ENCODE measurements at regions not wholly inside any gene's neighbourhood (a gene's known extent, or its start where the extent isn't known, plus 50 kb on each side); places are given as distances from the start of the nearest gene placed in this dataset.

DNA sequence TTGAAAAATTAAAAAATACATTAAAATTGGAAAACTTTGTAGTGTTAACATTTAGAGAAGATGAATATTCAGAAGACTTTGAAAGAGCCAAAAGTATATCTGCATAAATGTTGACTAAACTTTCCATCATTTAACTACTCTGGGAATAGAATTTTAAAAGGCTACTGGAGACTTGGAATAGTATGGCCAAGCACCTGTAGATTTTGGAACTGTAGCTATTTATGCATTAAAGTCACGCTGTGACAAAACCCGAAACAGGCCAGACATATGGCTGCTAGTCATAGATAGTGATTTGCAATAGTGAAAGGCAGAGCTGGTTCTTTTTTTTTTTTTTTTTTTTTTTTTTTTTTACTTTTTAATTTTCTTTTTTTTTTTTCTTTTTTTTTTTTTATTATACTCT is 396.0 kb downstream of the SOCS6 start:
- TF ChIP-seq, protein P1, sequence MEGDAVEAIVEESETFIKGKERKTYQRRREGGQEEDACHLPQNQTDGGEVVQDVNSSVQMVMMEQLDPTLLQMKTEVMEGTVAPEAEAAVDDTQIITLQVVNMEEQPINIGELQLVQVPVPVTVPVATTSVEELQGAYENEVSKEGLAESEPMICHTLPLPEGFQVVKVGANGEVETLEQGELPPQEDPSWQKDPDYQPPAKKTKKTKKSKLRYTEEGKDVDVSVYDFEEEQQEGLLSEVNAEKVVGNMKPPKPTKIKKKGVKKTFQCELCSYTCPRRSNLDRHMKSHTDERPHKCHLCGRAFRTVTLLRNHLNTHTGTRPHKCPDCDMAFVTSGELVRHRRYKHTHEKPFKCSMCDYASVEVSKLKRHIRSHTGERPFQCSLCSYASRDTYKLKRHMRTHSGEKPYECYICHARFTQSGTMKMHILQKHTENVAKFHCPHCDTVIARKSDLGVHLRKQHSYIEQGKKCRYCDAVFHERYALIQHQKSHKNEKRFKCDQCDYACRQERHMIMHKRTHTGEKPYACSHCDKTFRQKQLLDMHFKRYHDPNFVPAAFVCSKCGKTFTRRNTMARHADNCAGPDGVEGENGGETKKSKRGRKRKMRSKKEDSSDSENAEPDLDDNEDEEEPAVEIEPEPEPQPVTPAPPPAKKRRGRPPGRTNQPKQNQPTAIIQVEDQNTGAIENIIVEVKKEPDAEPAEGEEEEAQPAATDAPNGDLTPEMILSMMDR (IDR thresholded peaks at IDR 0.05; ENCODE audit: low read length, missing control alignments): no peak
- DNase-seq (ENCODE audit: low read depth): no peak
- H3K4me3 ChIP-seq (replicated peaks; ENCODE audit: low read depth, low read length): no peak overlapping the region

DNA sequence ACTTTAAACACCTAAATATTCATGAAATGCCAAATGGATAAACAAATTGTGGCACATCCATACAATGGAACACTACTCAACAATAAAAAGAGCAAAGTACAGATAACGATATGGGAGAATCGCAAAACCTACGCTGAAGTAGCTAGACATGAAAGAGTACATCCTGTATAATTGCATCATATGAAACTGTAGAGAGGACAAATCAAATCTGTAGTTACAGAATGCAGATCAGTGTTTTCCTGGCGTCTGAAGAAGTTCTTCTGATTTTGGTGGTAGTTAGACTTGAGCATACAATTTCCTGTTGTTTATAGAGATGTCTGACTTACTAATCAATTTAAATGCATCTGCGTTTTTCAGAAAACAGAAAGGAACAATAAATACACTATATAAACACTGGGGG is 394.4 kb downstream of the SOCS6 start:
- TF ChIP-seq, protein P1 (IDR thresholded peaks at IDR 0.05; ENCODE audit: low read length, missing control alignments): no peak
- no peak overlapping the region for H3K4me3 ChIP-seq (replicated peaks; ENCODE audit: low read depth, low read length)
- DNase-seq (ENCODE audit: low read depth): no peak

DNA sequence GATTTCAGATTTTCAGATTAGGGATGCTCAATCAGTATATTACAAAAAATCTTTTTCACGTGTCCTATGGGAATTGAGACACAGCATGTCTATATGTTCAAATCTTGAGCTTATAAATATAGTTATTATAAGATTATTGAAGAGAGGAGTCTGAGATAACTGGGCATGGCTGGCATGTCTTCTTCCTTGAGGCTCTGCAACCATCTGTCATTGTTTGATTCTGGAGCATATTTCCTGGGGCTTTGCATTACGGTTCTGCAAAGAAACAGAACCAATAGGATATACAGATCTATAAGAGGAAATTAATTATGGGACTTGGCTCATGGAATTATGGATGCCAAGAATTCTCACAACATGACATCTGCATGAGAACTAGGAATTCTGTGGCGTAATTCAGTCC is 386.1 kb downstream of the SOCS6 start:
- no peak for DNase-seq (ENCODE audit: low read depth)
- TF ChIP-seq, protein P1 (IDR thresholded peaks at IDR 0.05; ENCODE audit: low read length, missing control alignments): no peak
- H3K4me3 ChIP-seq (replicated peaks; ENCODE audit: low read depth, low read length): no peak overlapping the region

DNA sequence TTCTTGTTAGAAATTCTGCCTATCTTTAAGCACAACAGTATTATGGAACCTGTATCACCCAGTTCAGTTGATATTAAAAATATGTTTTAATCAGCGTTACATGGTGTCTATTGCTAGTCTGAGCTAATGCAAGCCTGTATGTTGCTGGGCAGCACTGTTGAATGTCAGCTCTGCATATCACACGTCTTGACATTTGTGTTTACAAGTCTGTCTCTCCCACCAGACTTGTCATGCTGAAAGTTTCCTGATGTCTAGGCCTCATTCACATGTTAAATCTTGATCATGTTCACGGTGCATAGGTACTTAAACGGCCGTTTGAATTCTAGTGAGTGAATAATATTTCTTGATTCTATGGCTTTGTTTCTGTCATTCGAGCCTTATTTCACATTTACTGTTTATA is 385.0 kb downstream of the SOCS6 start:
- no peak overlapping the region for H3K4me3 ChIP-seq (replicated peaks; ENCODE audit: low read depth, low read length)
- DNase-seq (ENCODE audit: low read depth): no peak
- TF ChIP-seq, protein P1 (IDR thresholded peaks at IDR 0.05; ENCODE audit: low read length, missing control alignments): no peak

DNA sequence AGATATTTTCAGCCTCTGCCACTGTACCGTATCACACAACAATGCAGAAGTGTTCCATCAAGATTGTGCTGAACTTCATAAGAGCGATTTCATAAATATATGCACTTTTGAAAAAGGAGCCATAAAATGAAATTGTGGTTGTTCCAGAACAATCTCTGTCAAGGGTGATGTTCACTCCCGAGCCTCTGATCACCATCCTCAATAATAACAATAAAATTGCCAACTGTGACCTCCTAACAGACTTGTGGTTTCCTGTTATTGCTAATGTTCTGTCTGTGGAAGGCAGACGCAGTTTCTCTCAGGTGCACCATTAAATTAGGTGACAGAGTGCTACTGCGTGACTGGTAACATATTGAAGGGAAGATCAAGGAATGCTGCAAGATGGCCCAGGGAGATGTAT is 383.7 kb downstream of the SOCS6 start:
- H3K4me3 ChIP-seq (replicated peaks; ENCODE audit: low read depth, low read length): no peak overlapping the region
- DNase-seq (ENCODE audit: low read depth): no peak
- TF ChIP-seq, protein P1 (IDR thresholded peaks at IDR 0.05; ENCODE audit: low read length, missing control alignments): no peak

DNA sequence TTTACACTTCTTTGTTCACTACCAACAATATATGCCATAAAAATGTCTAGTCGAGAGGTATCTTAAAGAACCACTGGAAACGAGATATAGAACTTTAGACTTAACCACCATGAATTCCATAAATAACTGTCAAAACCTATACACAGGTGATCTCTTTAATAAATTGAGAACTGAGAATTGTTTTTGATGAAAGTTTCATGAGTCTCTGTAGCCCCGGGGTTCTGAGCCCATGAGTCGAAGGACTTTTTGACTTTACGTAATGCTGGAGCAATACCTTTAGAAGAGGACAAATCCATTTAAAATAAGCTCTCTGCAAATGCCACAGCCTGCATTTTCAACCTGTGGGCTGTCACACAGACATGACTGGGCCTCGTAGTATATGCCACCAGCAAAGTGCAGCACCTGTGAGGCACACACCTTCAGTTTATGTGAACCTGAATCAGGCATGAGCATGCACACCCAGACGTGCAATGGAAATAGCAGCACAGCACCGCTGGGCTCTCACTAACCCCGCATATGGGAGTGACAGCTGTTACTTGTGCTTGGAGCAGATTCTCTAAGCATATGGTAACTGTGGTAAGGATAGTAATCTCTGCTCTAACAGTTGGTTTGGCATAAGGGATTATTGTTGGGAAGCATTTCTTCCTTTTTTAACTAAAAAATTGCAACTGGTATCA is 383.2 kb downstream of the SOCS6 start:
- TF ChIP-seq, protein P1 (IDR thresholded peaks at IDR 0.05; ENCODE audit: low read length, missing control alignments): no peak
- H3K4me3 ChIP-seq (replicated peaks; ENCODE audit: low read depth, low read length): no peak overlapping the region
- no peak for DNase-seq (ENCODE audit: low read depth)

DNA sequence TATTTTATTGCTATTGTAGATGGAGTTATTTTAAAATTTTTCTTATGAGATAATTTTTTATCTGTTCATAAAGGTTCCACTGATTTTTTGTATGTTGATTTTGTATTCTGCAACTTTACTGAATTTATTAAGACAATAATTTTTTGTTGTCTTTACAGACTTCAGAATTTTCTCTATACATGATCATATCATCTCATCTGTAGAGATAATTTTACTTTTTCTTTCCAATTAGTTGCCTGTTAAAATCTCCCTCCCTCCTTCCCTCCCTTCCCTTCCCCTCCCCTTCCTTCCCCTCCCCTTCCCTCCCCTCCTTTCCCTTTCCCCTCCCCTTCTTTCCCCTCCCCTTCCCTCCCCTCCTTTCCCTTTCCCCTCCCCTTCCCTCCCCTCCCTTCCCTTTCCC is 378.1 kb downstream of the SOCS6 start:
- DNase-seq (ENCODE audit: low read depth): no peak
- H3K4me3 ChIP-seq (replicated peaks; ENCODE audit: low read depth, low read length): no peak overlapping the region
- TF ChIP-seq, protein P1 (IDR thresholded peaks at IDR 0.05; ENCODE audit: low read length, missing control alignments): no peak
